Fibroblast of the aortic adventitia (primary cell): ENCODE measurements at regions not wholly inside any gene's neighbourhood (a gene's known extent, or its start where the extent isn't known, plus 50 kb on each side); places are given as distances from the start of the nearest gene placed in this dataset.

Experiments
- DNase-seq: peaks from one replicate; pipeline ENCODE4 v3.0.0-alpha.2; 2010; ENCODE audit warnings: low read depth
- H3K4me3 ChIP-seq: 2 replicates; pipeline ENCODE4 v1.5.1; 2011; ENCODE audit warnings: low read depth, mild to moderate bottlenecking, control low read depth, low read length, moderate library complexity
- TF ChIP-seq, protein P1 (sequence below): IDR thresholded peaks from 2 replicates; pipeline ENCODE4 v1.5.1; 2011; ENCODE audit warnings: mild to moderate bottlenecking, low read length, control low read depth, inconsistent platforms; ENCODE audit not compliant: insufficient read depth

DNA sequence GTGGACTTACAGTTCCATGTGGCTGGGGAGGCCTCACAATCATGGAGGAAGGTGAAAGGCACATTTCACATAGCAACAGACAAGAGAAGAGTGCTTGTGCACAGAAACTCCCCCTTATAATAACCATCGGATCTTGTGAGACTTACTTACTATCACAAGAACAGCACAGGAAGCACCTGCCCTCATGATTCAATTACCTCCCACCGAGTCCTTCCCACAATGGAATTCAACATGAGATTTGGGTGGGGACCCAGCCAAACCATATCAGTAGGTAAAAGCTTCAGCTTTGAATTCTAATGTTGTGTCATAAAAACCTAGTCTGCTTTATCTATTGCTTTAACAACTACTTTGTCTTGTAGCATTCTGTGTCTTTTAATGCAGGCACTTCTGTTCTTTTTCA, 140.4 kb upstream of the PIK3C3 start:
- TF ChIP-seq, protein P1, sequence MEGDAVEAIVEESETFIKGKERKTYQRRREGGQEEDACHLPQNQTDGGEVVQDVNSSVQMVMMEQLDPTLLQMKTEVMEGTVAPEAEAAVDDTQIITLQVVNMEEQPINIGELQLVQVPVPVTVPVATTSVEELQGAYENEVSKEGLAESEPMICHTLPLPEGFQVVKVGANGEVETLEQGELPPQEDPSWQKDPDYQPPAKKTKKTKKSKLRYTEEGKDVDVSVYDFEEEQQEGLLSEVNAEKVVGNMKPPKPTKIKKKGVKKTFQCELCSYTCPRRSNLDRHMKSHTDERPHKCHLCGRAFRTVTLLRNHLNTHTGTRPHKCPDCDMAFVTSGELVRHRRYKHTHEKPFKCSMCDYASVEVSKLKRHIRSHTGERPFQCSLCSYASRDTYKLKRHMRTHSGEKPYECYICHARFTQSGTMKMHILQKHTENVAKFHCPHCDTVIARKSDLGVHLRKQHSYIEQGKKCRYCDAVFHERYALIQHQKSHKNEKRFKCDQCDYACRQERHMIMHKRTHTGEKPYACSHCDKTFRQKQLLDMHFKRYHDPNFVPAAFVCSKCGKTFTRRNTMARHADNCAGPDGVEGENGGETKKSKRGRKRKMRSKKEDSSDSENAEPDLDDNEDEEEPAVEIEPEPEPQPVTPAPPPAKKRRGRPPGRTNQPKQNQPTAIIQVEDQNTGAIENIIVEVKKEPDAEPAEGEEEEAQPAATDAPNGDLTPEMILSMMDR, result no peak
- no peak overlapping the region for H3K4me3 ChIP-seq
- no peak for DNase-seq

GRCh38 chr18:41809652-41810051, 145.4 kb upstream of the PIK3C3 start:
- H3K4me3 ChIP-seq, result no peak overlapping the region
- no peak for DNase-seq
- TF ChIP-seq, protein P1, result no peak

DNA sequence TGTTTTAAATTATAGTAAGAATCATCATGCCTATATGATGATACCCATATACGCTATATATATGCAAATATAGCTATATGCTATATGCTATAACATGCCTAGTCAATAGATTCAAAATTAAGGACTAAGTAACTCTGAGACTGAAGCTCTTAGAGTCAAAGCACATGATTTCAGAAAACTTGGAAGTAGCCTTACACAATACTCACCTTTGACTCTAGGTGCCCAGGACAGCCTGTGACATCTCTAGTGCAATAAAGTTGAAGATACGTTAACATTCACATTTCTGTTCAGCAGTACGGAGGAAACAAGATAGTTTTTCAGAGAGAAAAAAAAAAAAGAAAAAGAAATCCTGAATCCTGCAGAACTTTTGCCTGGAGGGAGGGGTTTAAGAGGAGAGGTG, 149.7 kb upstream of the PIK3C3 start:
- no peak for DNase-seq
- H3K4me3 ChIP-seq, result no peak overlapping the region
- TF ChIP-seq, protein P1, result no peak

- TF ChIP-seq, protein P1, result no peak
- no peak for DNase-seq
Observed at GRCh38 chr18:41798879-41799278, 156.2 kb upstream of the PIK3C3 start.

DNA sequence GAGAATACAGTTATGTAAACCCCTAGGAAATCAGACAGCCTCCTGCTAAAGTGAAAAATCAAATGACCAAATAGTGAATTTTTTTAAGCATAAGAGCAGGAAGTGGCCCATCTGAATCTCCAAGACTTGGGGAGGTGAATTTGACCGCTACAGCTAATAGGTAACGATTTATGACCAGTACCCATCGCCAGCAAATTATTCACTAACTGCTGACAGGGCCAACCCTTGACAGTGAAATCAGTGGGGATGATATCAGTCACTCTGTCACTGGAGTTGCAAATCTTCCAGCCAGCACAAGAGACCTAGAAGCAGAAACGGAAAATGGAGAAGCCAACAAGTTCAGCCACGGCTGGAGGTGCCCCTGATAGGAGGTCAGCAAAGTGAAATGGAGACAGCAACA, 164.3 kb upstream of the PIK3C3 start:
- no peak for DNase-seq
- TF ChIP-seq, protein P1, result no peak
- no peak overlapping the region for H3K4me3 ChIP-seq

More at GRCh38 chr18:41798879-41799278, 156.2 kb upstream of the PIK3C3 start:
- no peak overlapping the region for H3K4me3 ChIP-seq

DNA sequence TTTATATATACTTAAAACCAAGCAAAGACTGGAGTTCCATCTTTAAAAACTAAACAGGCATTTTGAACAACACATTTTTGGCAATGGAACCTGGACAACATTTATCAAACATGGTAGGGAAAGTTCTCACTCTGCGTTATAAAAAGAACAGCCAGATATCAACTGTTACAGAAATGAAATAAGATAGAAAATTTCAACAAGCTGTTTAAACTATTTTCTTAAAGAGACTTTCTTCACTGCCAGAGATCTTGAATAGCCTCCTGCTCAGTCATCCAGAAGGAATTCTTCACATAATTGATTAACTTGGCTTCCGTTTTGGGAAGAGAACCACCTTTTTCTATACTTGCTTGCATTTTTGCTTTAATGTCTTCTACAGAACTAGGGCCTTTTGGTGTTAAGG, 166.0 kb upstream of the PIK3C3 start:
- no peak for DNase-seq
- H3K4me3 ChIP-seq, result no peak overlapping the region
- TF ChIP-seq, protein P1, result no peak

DNA sequence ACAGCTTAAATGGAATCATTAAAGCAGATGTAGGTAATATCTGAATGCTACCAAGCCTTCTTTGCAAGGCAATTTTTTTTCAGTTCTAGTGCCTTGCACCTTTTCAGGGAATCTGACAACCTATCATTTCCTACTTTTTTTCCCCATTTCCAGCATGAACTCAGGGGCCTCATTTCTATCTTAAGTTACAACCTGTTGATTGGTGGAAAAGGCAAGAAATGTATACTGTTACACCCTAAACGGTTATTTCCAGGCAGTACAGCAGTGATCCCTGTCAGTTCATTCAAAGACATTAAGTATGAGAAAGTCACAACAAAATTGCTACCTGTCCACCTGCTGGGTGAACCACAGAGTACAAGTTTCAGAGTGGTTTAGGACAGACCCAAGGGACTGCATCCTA, 171.2 kb upstream of the PIK3C3 start:
- TF ChIP-seq, protein P1, result no peak
- no peak for DNase-seq
- H3K4me3 ChIP-seq, result no peak overlapping the region
